ENCODE measurements at regions not wholly inside any gene's neighbourhood (a gene's known extent, or its start where the extent isn't known, plus 50 kb on each side); places are given as distances from the start of the nearest gene placed in this dataset.

GRCh38 chr7:85356916-85357315, 170.1 kb upstream of the SEMA3D start:
- no peak for TF ChIP-seq CTCF (IDR thresholded peaks at IDR 0.05)
- TF ChIP-seq EZH2 (IDR thresholded peaks at IDR 0.05; ENCODE audit: borderline replicate concordance, insufficient read depth, low read depth, low read length, poor library complexity, severe bottlenecking) = no peak
